Mononuclear cell (primary cell): ENCODE measurements at regions not wholly inside any gene's neighbourhood (a gene's known extent, or its start where the extent isn't known, plus 50 kb on each side); places are given as distances from the start of the nearest gene placed in this dataset.

Source experiments
- H3K27me3 ChIP-seq: 2 replicates; pipeline ENCODE4 v1.6.0; 2011; ENCODE audit warnings: low read length, control low read depth; ENCODE audit not compliant: insufficient read depth
- H3K4me1 ChIP-seq: 2 replicates; pipeline ENCODE4 v1.5.1; 2011; ENCODE audit warnings: mild to moderate bottlenecking, low read length, control low read depth; ENCODE audit not compliant: insufficient read depth
- H3K4me3 ChIP-seq: 2 replicates; pipeline ENCODE4 v1.5.1; 2011; ENCODE audit warnings: mild to moderate bottlenecking, low read length, moderate library complexity
- H3K9me3 ChIP-seq: 2 replicates; pipeline ENCODE4 v1.5.1; 2011; ENCODE audit warnings: low read depth, mild to moderate bottlenecking, control low read depth, low read length

DNA sequence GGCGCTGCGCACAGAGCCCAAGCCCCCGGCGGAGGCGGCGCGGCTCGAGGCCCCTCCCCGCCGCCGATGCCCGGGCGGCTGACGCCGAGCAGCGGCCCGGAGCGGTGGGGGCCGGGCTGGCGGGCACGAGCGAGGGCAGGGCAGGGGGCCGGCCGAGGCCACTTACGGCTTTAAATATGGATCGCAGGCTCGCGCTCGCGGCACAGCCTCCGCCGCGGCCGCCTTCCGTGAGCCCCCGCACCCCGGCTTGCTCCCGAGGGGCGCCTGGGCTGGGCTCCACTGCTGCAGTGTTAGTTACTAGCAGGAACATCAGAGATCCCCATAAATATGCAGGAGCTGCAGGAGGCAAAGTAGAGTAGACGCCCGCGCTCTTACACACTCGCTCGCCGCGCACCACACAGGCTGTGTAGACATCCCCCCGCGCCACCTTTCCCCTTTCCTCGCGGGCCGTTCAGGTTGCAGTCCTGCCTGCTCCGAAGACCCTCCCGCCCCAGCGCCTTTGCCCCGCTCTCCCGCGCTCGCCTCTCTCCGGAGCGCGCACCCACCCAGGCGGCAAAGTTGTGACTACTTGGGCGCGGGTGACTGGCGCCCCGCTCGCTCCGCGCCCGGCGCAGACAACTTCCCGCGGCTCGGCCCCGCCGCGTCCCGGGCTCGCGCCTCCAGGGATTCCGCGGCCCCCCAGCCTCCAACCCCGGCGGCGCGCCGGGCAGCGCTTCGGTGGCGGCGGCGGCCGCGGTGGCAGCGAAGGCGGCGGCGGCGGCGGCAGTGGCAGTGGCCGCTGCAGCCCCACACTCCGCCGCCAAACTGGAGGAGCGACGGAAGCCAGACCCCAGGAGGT lies 152.0 kb upstream of the SLC4A4 start:
- peak overlapping the region; percentile 38 for H3K4me3 ChIP-seq
- H3K27me3 ChIP-seq, result peaks cover 41% of the 10 kb centered on the region
- peaks cover 11% of the 10 kb centered on the region for H3K4me1 ChIP-seq
- H3K9me3 ChIP-seq, result no peaks in the 10 kb centered on the region

GRCh38 chr4:71187404-71188155 lies 151.2 kb upstream of the SLC4A4 start:
- Histone ChIP-seq H3K9me3 (no peaks in the 10 kb centered on the region), H3K4me1 (peaks cover 11% of the 10 kb centered on the region), H3K27me3 (peaks cover 41% of the 10 kb centered on the region), H3K4me3 (peak overlapping the region; percentile 38)

GRCh38 chr4:71188156-71188640 lies 150.6 kb upstream of the SLC4A4 start:
- Histone ChIP-seq H3K27me3 (peaks cover 41% of the 10 kb centered on the region), H3K4me1 (peaks cover 11% of the 10 kb centered on the region), H3K4me3 (peak overlapping the region; percentile 38), H3K9me3 (no peaks in the 10 kb centered on the region)

DNA sequence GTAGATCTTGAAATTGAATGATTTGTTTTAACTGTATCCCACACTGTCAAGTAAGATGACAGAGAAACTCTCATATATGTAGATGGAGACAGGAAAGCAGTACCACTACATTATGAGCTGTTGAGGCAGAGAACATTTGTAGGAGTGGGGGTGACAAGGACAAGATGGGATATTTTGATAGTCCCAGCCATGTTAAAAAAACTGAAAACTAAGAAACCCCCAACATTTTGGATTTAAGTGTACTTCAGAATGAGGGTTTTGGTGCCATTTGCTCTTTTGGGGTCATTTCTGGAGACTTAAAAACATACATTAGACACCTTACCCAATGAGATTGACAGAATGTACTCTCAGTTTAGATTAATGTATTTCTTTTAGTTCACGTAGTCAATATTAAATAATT lies 149.9 kb upstream of the SLC4A4 start:
- Histone ChIP-seq H3K4me3 (no peak overlapping the region), H3K4me1 (peaks cover 11% of the 10 kb centered on the region), H3K27me3 (peaks cover 41% of the 10 kb centered on the region), H3K9me3 (no peaks in the 10 kb centered on the region)

DNA sequence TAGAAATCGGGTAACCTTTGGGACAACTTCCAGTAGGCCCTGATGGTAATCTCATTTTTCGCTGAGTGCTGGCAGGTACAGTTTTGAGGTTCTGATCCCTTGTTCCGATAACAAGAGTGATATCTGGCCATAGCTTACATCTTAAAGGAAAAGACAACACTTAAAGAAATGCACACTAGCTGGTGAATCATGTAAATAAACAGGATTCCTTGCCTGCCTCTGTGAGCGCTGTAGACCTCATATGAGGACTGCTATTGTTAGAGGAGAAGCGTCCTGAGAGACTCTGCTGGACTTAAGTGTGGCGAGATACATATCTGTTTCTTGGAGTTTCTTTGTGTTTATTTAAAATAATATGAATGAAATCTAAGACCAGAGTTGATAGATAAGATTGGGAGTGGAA lies 149.3 kb upstream of the SLC4A4 start:
- H3K9me3 ChIP-seq, result no peaks in the 10 kb centered on the region
- H3K4me3 ChIP-seq, result no peak overlapping the region
- H3K27me3 ChIP-seq, result peaks cover 40% of the 10 kb centered on the region
- peaks cover 11% of the 10 kb centered on the region for H3K4me1 ChIP-seq

- Histone ChIP-seq H3K4me1 (no peaks in the 10 kb centered on the region), H3K9me3 (no peaks in the 10 kb centered on the region), H3K27me3 (peaks cover 3% of the 10 kb centered on the region), H3K4me3 (no peak overlapping the region)
These were observed 144.4 kb upstream of the SLC4A4 start for GRCh38 chr4:71194454-71194853.

GRCh38 chr4:71195924-71196323 lies 142.9 kb upstream of the SLC4A4 start:
- H3K27me3 ChIP-seq, result peaks cover 3% of the 10 kb centered on the region
- H3K4me3 ChIP-seq, result no peak overlapping the region
- H3K9me3 ChIP-seq, result no peaks in the 10 kb centered on the region
- H3K4me1 ChIP-seq, result no peaks in the 10 kb centered on the region

DNA sequence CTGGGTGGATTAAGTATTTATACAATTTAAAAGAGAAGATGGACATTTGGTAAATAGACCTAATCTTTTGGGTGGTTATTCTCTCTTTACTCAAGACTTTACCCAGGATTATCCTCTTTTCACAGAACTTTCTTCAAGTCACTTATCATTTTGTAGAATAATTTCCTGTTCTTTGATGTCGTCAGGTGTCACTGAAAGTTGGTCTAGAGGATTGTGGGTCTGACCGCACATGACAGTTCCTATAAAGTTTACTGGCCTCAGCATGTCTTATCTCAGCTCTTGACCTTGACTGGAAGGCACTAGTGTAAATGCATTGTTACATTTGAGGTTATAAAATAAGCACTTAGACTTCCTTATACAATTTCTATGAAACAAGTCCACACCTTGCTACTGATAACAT lies 139.9 kb upstream of the SLC4A4 start:
- Histone ChIP-seq H3K9me3 (no peaks in the 10 kb centered on the region), H3K4me3 (no peak overlapping the region), H3K4me1 (no peaks in the 10 kb centered on the region), H3K27me3 (no peaks in the 10 kb centered on the region)

- Histone ChIP-seq H3K27me3 (no peaks in the 10 kb centered on the region), H3K4me1 (no peaks in the 10 kb centered on the region), H3K4me3 (no peak overlapping the region), H3K9me3 (no peaks in the 10 kb centered on the region)
These were observed 137.8 kb upstream of the SLC4A4 start for GRCh38 chr4:71201057-71201456.

- Histone ChIP-seq H3K4me1 (no peaks in the 10 kb centered on the region), H3K27me3 (no peaks in the 10 kb centered on the region), H3K4me3 (no peak overlapping the region), H3K9me3 (no peaks in the 10 kb centered on the region)
These were observed 136.8 kb upstream of the SLC4A4 start for GRCh38 chr4:71201817-71202576.

- H3K4me1 ChIP-seq, result no peaks in the 10 kb centered on the region
- no peak overlapping the region for H3K4me3 ChIP-seq
- no peaks in the 10 kb centered on the region for H3K9me3 ChIP-seq
- H3K27me3 ChIP-seq, result no peaks in the 10 kb centered on the region
These were observed 136.1 kb upstream of the SLC4A4 start for GRCh38 chr4:71202705-71203104.

DNA sequence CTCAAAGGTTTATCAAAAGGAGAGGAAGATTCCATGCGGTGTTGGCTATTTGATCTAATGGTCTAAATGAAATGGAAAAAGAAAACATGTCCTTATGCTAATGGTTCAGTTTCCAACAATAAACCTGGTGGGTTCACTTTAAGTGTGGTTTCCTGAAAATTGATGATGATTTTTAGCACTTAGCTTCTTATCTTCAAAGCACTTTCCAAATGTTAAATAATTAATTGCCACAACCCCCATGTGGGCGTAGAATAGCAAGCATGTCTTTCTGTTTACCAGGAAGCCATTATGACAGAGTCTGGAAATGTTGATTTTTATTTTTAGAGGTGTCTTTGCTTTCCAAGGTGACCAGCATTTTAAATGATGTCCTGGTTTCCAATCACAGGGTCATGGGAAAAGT lies 134.8 kb upstream of the SLC4A4 start:
- no peaks in the 10 kb centered on the region for H3K4me1 ChIP-seq
- H3K27me3 ChIP-seq, result no peaks in the 10 kb centered on the region
- H3K9me3 ChIP-seq, result no peaks in the 10 kb centered on the region
- no peak overlapping the region for H3K4me3 ChIP-seq

- no peaks in the 10 kb centered on the region for H3K4me1 ChIP-seq
- no peaks in the 10 kb centered on the region for H3K27me3 ChIP-seq
- no peak overlapping the region for H3K4me3 ChIP-seq
- H3K9me3 ChIP-seq, result no peaks in the 10 kb centered on the region
These were observed 132.1 kb upstream of the SLC4A4 start for GRCh38 chr4:71206763-71207162.

GRCh38 chr4:71209161-71209560 lies 129.7 kb upstream of the SLC4A4 start:
- no peaks in the 10 kb centered on the region for H3K4me1 ChIP-seq
- H3K27me3 ChIP-seq, result no peaks in the 10 kb centered on the region
- H3K9me3 ChIP-seq, result no peaks in the 10 kb centered on the region
- H3K4me3 ChIP-seq, result no peak overlapping the region

GRCh38 chr4:71210823-71211222 lies 128.0 kb upstream of the SLC4A4 start:
- Histone ChIP-seq H3K4me1 (no peaks in the 10 kb centered on the region), H3K27me3 (no peaks in the 10 kb centered on the region), H3K9me3 (no peaks in the 10 kb centered on the region), H3K4me3 (no peak overlapping the region)
